HT-29 (cell line): ENCODE measurements at regions not wholly inside any gene's neighbourhood (a gene's known extent, or its start where the extent isn't known, plus 50 kb on each side); places are given as distances from the start of the nearest gene placed in this dataset.

Source experiments
- DNase-seq: peaks from one replicate; pipeline ENCODE4 v3.0.0-alpha.2; 2015; ENCODE audit warnings: low spot score

DNA sequence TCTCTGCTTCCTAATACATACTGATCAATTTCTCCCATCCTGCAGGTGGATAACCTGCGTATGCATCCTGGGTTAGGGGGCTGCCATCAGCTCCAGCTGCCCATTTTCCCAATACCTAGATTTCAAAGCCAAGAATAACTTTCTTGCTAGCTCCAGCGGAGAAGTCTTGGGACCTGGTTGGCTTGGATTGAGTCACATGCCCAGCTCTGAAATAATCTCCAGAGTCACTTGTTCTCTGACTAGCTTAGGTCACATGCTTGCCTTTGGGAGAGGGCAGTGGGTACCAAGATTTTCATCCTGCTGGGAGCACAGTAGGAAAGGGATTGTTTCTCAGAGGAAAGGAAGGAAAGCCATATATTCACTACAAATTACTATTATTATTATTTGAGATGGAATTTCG lies 70.0 kb upstream of the ELAC2 start:
- no peak for DNase-seq

DNA sequence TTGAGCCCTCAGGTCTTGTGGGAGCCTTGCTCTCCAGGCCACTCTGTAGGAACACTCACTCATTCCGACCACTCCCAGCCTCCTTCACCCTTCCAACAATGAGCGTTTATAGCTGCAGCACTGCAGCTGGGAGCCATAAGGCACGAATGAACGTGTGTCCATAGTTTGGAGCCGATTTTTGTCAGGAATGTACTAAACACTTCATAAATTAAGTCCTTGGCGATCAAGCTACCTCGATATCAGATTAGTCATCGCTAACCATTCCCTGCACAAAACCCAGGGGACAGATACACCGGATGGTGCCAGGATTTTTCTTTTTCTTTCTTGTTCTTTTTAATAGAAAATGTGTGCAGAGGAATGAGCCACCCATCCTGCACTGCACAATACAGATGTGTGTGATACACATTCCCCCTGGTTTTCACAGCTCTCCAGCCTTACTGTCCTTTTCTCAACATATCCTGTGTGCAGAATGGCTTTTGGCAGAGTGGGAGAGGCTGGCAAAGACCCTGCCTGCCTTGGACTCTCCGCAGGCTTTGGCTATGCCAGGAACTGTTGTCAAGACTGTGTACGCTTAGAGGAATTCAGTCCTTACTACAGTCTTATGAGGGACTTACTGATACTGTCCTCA lies 68.4 kb upstream of the ELAC2 start:
- DNase-seq, result no peak

DNA sequence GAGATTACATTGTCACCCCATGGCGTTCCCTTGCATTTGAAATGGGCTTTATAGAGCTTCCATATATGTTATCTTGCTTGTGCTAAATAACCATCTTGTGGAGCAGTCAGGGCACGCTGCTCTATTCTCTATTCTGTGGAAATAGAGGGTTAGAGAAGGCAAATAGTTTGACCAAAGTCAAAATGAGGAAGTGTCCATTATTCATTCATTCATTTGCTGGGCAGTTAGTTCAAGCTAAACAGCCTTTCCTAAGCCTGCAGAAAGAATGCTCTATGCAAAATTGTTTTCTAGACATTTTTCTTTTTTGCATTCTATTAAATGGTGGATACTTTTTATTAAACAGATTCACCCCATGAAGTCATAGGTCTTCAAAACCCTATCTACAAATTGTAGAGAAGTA lies 67.8 kb upstream of the ELAC2 start:
- no peak for DNase-seq

DNA sequence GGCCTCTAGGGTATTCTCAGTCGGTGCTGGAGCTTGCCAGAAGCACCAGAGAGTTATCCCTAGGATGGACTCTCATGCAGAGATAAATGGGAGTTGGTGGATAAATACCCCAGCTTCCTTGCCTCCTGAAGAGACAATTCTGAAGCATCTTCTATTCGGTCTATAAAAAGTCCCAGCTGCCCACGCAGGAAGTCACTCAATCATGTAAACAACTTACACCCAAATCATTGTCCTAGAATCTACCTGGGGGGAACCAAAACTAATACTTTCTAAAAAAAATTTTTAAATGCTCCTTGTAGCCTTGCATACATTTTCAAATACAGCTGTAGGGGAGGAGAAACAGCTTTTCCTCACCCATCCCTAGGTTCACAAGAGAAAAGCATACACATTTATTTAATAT lies 66.6 kb upstream of the ELAC2 start:
- no peak for DNase-seq

DNA sequence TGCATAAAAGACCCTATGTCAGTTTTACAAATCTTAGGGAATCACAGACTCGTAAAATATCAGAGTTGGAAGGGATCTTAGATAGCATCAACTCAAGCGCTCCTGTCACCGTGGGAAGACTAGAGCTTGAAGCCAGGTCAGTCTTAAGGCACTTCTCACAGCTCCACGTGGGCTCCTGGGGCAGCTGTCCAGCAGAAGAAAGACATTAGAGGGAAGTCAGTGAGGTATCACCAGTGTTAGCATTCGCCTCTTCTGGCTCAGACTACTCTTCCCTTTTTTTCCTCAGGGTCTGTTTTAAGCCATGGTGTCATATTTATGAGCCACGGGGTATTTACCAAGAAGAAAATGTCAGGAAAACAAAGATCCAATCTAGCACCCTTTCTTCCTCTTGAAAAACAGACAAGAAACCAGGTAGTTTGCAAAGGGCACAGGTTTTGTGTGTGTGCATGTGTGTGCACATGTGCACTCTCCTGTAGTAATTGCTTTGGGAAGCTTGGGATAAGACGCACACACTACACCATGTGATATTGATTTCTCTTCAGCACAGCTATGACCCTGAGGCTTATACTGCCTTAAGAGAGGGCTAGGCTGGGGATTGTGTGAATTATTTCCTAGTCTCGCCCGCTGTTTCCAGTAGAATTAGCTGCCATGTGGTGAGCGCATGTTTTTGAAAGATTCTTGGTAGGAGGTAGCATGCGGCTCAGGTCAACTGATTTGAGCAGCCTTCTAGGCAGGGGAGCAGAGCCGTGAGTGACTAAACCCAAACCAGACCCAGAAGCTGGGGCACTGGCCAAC lies 61.0 kb upstream of the ELAC2 start:
- no peak for DNase-seq

DNA sequence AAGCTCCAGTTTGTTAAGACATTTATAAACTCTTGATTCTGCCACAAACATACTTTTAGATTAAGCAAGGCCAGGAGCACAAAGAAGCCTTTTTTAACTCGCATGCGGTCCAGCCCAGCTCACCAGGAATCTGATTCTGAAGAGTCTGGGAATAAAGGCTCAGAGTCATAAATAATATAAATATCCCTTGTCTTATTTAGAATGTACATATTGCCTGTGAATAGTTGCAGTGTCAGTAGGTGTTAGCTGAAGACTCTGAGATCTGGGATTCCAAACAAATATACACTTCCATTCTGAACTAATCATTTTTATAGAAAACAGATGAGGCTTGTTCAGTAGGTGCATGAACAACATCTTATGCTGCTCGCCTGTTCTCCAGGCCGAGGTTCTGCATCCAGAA lies 59.1 kb upstream of the ELAC2 start:
- no peak for DNase-seq

DNA sequence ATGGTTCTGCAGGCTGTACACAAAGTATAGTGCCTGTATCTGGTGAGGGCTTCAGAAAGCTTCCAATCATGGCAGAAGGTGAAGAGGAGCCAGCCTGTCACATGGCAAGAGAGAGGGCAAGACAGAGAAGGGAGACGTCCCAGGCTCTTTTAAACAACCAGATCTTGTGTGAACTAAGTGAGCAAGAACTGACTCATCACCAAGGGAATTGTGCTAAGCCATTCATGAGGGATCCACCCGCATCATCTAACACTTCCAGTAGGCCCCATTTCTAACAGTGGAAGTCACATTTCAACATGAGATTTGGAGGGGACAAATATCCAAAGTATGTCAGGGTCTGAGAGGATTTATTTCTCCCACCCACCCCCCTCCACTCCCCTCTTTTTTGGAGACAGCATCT lies 56.2 kb upstream of the ELAC2 start:
- no peak for DNase-seq

DNA sequence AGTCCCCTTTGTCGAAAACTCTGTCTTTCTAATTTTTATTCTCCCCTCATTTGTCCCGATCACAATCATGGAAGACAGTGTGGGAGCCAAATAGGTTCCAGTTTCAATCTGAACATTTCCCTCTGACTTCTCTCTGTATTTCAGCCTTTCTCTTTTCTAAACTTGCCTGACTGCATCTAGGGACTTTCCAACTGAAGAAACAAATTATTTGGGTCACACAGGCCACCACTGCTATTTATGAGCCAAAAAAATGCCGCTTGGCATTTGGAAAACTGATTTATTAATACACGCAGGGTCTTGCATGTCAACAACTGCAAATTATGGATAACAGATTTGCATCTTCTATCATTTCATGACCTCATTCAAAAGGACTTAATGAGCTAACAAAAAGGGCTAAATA lies 55.2 kb upstream of the ELAC2 start:
- DNase-seq, result no peak

DNA sequence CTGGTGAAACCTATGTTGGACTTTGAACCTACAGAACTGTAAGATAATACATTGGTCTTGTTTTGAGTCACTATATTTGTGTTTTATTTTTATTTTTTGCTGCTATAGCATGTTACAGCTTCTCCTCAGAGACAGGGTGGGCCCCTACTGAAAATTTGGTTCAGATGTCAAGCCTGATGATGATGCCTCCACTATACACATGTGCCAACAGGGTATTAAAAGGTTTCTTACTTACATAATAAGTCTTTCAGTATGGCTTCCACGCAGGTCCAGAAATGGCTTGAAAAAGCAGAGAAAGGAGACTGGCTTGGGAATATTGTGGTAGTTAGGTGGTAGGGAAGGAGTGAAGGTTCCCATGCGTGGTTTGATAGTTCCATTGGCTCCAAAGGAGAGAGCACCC lies 52.9 kb upstream of the ELAC2 start:
- DNase-seq, result no peak

DNA sequence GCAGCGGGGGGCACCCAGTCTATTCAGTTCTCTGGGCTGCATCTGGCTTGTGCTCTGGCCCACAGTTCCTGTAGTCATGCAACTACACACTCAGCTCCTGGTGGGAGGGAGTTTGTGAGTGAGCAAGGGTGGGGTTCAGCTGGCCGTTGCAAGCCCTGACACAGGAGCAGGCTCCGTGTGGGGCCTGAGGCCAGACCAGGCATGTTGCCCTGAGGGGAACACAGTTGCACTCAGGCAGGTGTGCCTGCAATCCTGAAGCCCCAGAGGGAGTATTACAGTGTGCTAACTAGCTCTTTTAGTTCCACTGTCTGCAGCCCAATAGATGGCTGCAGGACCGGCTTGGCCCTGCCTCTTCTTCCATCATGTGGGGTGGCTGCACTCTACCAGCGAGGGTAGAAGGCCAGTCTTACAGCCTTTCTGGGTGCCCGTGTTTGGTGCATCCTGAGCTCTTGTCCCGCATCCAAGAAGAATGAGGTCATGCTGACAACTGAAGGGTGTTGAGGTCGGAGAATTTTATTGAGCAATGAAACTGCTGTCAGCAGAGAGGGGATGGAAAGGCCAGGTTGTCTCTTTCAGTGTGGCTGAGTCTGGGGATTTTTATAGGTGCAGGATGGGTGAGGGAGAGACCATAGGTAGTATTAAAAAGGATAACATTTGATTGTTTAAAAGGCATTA lies 49.9 kb upstream of the ELAC2 start:
- no peak for DNase-seq
